ENCODE measurements at regions not wholly inside any gene's neighbourhood (a gene's known extent, or its start where the extent isn't known, plus 50 kb on each side); places are given as distances from the start of the nearest gene placed in this dataset.

- TF ChIP-seq CTCF (IDR thresholded peaks at IDR 0.05; ENCODE audit: control extremely low read depth, extremely low read depth, low read depth, missing control alignments) = no peak
- ChIA-PET CTCF (no interaction called here), POLR2A (no interaction called here)
- DNase-seq (ENCODE audit: extremely low spot score) = no peak
Observed at GRCh38 chr15:25242957-25243799, 195.6 kb downstream of the UBE3A start.

- no peak for DNase-seq (ENCODE audit: extremely low spot score)
- ChIA-PET POLR2A (no interaction called here), CTCF (no interaction called here)
- TF ChIP-seq CTCF (IDR thresholded peaks at IDR 0.05; ENCODE audit: control extremely low read depth, extremely low read depth, low read depth, missing control alignments) = no peak
Observed at GRCh38 chr15:25243800-25244097, 195.1 kb downstream of the UBE3A start.

GRCh38 chr15:25244731-25245585 lies 193.9 kb downstream of the UBE3A start:
- ChIA-PET POLR2A (no interaction called here), CTCF (no interaction called here)
- no peak for DNase-seq (ENCODE audit: extremely low spot score)
- TF ChIP-seq CTCF (IDR thresholded peaks at IDR 0.05; ENCODE audit: control extremely low read depth, extremely low read depth, low read depth, missing control alignments) = no peak

GRCh38 chr15:25245801-25246622 lies 192.8 kb downstream of the UBE3A start:
- ChIA-PET POLR2A (no interaction called here), CTCF (no interaction called here)
- no peak for DNase-seq (ENCODE audit: extremely low spot score)
- TF ChIP-seq CTCF (IDR thresholded peaks at IDR 0.05; ENCODE audit: control extremely low read depth, extremely low read depth, low read depth, missing control alignments) = no peak

GRCh38 chr15:25246641-25247406 lies 192.0 kb downstream of the UBE3A start:
- POLR2A ChIA-PET = no interaction called here
- DNase-seq (ENCODE audit: extremely low spot score) = no peak
- no peak for TF ChIP-seq CTCF (IDR thresholded peaks at IDR 0.05; ENCODE audit: control extremely low read depth, extremely low read depth, low read depth, missing control alignments)
- CTCF ChIA-PET = no interaction called here
